D721Med (cell line): ENCODE measurements at regions not wholly inside any gene's neighbourhood (a gene's known extent, or its start where the extent isn't known, plus 50 kb on each side); places are given as distances from the start of the nearest gene placed in this dataset.
"Not testable (repeated sequence)": the region's sequence is repeated elsewhere in the genome, so short reads cannot be mapped to it uniquely, and the experiment has no call there.

Experiments used
- DNase-seq: peaks from one replicate; pipeline ENCODE4 v3.0.0; 2011; ENCODE audit warnings: low spot score; ENCODE audit not compliant: insufficient read length
- FAIRE-seq: peaks from 2 replicates; lab custom pipeline; 2011; peaks lifted over from hg19 to GRCh38; lab: Jason Lieb, UNC
- TF ChIP-seq, protein P1 (sequence below): IDR thresholded peaks from 2 replicates; pipeline ENCODE4 v1.5.1; 2012; ENCODE audit warnings: mild to moderate bottlenecking, control low read depth; ENCODE audit not compliant: insufficient read depth; ENCODE audit errors: missing control alignments

DNA sequence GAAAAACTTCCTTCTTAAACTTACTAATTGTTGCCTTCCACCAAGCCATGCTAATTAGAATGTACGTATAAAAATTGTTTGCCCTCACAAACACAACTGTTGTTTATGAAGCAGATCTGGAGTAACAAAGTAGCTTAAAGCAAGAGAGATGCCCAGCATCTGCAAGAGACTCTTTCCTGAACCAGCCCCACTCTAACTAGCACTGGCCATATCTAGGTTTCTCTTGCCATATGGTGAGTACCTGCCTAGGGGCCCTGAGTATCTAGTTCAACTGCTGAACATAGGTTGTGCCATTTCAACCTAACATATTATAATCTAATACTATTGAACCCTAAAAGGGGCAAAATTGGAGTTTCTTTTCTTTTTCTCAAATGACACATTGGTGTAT lies 883.4 kb upstream of the B3GALT2 start:
- DNase-seq, result no peak
- no peak for FAIRE-seq
- TF ChIP-seq, protein P1, sequence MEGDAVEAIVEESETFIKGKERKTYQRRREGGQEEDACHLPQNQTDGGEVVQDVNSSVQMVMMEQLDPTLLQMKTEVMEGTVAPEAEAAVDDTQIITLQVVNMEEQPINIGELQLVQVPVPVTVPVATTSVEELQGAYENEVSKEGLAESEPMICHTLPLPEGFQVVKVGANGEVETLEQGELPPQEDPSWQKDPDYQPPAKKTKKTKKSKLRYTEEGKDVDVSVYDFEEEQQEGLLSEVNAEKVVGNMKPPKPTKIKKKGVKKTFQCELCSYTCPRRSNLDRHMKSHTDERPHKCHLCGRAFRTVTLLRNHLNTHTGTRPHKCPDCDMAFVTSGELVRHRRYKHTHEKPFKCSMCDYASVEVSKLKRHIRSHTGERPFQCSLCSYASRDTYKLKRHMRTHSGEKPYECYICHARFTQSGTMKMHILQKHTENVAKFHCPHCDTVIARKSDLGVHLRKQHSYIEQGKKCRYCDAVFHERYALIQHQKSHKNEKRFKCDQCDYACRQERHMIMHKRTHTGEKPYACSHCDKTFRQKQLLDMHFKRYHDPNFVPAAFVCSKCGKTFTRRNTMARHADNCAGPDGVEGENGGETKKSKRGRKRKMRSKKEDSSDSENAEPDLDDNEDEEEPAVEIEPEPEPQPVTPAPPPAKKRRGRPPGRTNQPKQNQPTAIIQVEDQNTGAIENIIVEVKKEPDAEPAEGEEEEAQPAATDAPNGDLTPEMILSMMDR, result no peak

DNA sequence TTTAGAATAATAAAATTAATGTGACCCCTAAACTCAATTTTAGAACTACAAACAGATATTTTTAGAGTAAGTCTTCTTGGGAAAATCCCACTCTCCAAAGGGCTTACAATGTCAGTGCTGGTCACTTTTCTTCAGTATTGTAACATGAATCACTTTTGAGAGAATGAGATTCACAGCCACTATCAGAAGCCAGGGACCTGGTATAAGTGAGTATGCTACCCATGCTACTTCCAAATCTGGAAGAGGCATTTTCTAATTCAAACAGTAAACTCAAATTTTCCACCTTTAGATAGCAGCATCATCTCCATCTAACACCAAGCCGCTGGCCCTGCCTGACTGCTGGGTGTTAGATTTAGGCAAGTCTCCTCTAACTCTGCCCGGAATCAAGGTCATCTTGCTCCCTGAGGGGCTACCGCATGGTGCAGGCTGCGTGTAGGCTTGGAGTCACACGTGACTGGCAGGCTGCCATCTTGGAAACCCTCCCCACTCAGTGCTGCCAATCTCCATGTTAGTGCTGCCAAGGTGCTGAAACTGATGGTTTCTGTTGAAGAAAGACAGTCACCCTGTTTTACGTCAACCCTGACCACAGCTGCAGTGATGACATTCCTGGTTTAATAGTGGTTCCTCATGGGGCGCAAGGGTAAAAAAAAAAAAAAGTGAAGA lies 882.9 kb upstream of the B3GALT2 start:
- DNase-seq, result no peak
- FAIRE-seq, result no peak
- TF ChIP-seq, protein P1, result no peak

DNA sequence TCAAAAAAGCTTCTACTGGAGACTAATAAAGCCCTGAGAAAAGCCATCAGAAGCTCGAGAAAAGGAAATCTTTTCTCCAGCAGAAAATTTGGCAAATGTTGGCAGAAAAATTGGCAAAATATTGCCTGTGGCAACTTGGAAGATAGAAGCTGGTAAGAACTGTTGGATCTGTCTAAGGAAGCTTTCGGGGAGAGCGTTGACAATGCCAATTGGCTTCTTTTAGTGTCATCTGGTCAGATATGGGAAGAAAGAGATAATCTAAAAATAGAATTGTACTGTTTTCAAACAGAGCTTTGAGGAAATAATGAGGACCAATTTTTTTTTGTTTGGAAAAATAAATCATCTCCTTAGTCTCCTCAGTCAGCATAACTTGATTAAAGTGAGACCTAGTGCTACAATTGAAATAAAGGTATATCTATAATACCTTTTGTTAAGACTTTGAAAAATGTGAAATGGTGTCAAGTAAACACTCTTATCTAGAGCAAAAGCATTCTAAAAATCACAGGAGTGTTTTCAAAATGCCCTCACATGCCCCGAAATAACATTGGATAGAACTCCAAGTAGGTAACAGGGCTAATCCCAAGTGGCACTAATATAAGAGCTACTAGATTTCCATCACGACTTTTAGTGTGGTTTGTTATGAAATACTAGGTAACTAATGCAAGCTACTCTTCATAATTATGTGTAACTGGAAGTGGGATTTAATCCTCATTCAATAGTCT lies 882.2 kb upstream of the B3GALT2 start:
- TF ChIP-seq, protein P1, result no peak
- no peak for DNase-seq
- FAIRE-seq, result no peak

DNA sequence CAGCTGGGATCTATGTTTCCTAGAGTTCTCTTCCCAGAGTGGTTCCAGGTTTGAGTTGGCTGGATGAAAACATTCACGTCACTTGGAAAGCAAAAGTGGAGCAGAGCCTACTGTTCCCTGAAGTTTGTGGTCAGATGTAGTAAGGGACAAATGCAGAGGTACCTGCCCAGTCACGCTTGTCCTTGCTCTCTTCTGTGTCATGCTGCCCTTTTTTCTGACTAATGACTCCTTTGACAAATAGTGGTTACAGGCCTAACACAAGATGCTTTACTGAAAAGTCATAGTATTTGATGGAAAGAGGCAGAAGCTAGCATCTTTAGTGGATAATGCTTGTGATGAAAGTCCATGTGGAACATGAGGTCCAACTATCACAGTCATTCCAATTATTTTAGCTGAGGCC lies 881.4 kb upstream of the B3GALT2 start:
- DNase-seq, result no peak
- peak; percentile 21 for FAIRE-seq

DNA sequence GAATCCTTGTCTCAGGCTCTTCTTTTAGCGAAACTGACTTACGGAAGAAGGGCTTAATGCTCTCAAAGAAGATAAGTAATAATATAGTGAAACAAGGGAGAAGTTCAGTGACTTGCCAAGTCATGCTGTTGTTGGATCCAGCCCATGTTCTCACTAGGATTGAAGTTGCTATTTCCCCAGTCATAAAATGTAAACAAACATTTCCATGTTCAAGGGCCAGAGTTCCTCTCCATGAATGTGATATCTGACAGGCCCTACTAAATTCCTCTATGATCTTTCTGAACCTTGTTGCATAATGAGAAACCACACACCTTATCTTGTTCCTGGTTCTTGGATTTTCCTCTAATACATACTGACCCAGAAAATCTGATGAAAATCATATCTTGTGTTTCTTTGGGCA lies 876.5 kb upstream of the B3GALT2 start:
- TF ChIP-seq, protein P1, result no peak
- no peak for DNase-seq
- FAIRE-seq, result peak; percentile 87

More for the DNA sequence above, 881.4 kb upstream of the B3GALT2 start:
- TF ChIP-seq, protein P1, result no peak

DNA sequence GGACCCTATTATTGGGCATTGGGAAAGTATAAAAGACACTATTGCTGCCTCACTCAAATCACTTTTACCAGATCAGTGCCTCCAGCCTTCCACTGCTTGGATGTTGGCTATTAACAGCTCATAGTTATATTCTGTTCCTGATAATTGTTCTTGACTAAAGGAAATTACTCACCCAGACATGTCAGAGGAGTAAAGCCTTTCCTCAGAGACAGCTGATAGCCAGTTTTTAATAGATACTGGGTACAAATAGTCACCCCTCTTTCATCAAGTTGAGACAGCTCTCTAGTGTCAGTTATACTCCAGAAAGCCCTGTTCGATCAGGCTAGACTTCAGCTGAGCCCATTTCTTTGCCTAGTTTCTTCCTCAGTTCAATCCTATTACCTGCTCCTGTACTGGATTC lies 876.1 kb upstream of the B3GALT2 start:
- TF ChIP-seq, protein P1, result no peak
- DNase-seq (no peak), FAIRE-seq (peak; percentile 70)

DNA sequence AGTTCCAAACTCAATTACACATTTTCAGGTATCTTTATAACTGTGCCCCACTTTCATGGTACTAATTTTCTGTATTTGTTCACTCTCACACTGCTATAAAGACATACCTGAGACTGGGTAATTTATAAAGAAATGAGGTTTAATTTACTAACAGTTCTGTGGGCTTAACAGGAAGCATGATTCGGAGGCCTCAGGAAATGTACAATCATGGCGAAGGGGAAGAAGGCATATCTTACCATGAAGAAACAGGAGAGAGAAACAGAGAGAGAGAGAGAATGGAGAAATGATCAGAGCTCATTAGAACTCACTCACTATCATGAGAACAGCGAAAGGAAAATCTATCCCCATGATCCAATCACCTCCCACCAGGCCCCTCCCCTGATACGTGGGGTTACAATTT lies 874.1 kb upstream of the B3GALT2 start:
- FAIRE-seq (no peak), DNase-seq (no peak)
- TF ChIP-seq, protein P1, result no peak

DNA sequence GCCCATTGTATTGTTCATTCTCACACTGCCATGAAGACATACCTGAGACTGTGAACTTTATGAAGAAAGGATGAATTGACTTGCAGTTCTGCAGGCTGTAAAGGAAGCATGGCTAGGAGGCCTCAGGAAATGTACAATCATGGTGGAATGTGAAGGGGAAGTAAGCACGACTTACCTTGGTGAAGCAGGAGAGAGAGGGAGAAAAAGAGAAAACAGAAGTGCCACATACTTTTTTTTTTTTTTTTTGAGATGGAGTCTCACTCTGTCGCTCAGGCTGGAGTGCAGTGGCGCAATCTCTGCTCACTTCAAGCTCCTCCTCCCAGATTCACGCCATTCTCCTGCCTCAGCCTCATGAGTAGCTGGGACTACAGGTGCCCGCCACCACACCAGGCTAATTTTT lies 871.9 kb upstream of the B3GALT2 start:
- FAIRE-seq, DNase-seq: not testable (repeated sequence)
